GM21723 (cell line): ENCODE measurements at regions not wholly inside any gene's neighbourhood (a gene's known extent, or its start where the extent isn't known, plus 50 kb on each side); places are given as distances from the start of the nearest gene placed in this dataset.

Source experiments
- ATAC-seq: cut with Tn5 transposase; IDR thresholded peaks from one replicate; pipeline ENCODE4 v1.9.1; 2021; ENCODE audit warnings: mild to moderate bottlenecking, moderate library complexity; ENCODE audit not compliant: unreplicated experiment

GRCh38 chr14:98022541-98023520, 1225.6 kb downstream of the VRK1 start:
- no peak for ATAC-seq

GRCh38 chr14:98028162-98028561, 1231.0 kb downstream of the VRK1 start:
- ATAC-seq, result no peak

- ATAC-seq, result no peak
Observed at GRCh38 chr14:98035396-98035795, 1236.6 kb downstream of the BCL11B start.

GRCh38 chr14:98037831-98038230, 1234.2 kb downstream of the BCL11B start:
- ATAC-seq, result no peak

GRCh38 chr14:98056946-98057345, 1215.1 kb downstream of the BCL11B start:
- no peak for ATAC-seq

GRCh38 chr14:98059106-98059505, 1212.9 kb downstream of the BCL11B start:
- no peak for ATAC-seq

GRCh38 chr14:98062083-98062482, 1209.9 kb downstream of the BCL11B start:
- ATAC-seq, result no peak

- ATAC-seq, result no peak
Observed at GRCh38 chr14:98069712-98070171, 1202.3 kb downstream of the BCL11B start.

- no peak for ATAC-seq
Observed at GRCh38 chr14:98070536-98070935, 1201.5 kb downstream of the BCL11B start.

- no peak for ATAC-seq
Observed at GRCh38 chr14:98074111-98074510, 1197.9 kb downstream of the BCL11B start.

GRCh38 chr14:98077176-98077575, 1194.8 kb downstream of the BCL11B start:
- ATAC-seq, result no peak

- ATAC-seq, result no peak
Observed at GRCh38 chr14:98082833-98083232, 1189.2 kb downstream of the BCL11B start.

GRCh38 chr14:98085751-98086150, 1186.2 kb downstream of the BCL11B start:
- ATAC-seq, result no peak

- no peak for ATAC-seq
Observed at GRCh38 chr14:98093111-98093510, 1178.9 kb downstream of the BCL11B start.

- no peak for ATAC-seq
Observed at GRCh38 chr14:98099527-98099926, 1172.5 kb downstream of the BCL11B start.

- ATAC-seq, result no peak
Observed at GRCh38 chr14:98101323-98101722, 1170.7 kb downstream of the BCL11B start.

- no peak for ATAC-seq
Observed at GRCh38 chr14:98103705-98104104, 1168.3 kb downstream of the BCL11B start.

GRCh38 chr14:98109326-98109725, 1162.7 kb downstream of the BCL11B start:
- ATAC-seq, result no peak

GRCh38 chr14:98112194-98112780, 1159.7 kb downstream of the BCL11B start:
- ATAC-seq, result no peak

GRCh38 chr14:98114122-98114895, 1157.7 kb downstream of the BCL11B start:
- ATAC-seq, result no peak

- ATAC-seq, result no peak
Observed at GRCh38 chr14:98114946-98115345, 1157.1 kb downstream of the BCL11B start.
